HL-60 (cell line): ENCODE measurements at regions not wholly inside any gene's neighbourhood (a gene's known extent, or its start where the extent isn't known, plus 50 kb on each side); places are given as distances from the start of the nearest gene placed in this dataset.
"Not testable (repeated sequence)": the region's sequence is repeated elsewhere in the genome, so short reads cannot be mapped to it uniquely, and the experiment has no call there.

ENCODE experiments used
- DNase-seq, 2 experiments: peaks; one replicate each; pipeline ENCODE4 v3.0.0-alpha.2; 2010 to 2020; ENCODE audit warnings: low read depth in 1 of 2, low spot score in 1 of 2
- H3K27ac ChIP-seq: fragments of 250-450 bp; sonication (Bioruptor Pico); replicated peaks from 2 replicates; pipeline ENCODE4 v1.5.1; 2020; ENCODE audit warnings: mild to moderate bottlenecking, moderate library complexity
- H3K27me3 ChIP-seq: fragments of 250-450 bp; sonication (Bioruptor Pico); 2 replicates; pipeline ENCODE4 v1.5.1; 2021; ENCODE audit warnings: mild to moderate bottlenecking, moderate library complexity; ENCODE audit not compliant: insufficient read depth, poor library complexity, severe bottlenecking
- H3K4me3 ChIP-seq: replicated peaks from 2 replicates; pipeline ENCODE4 v1.5.1; 2011; ENCODE audit warnings: mild to moderate bottlenecking, control low read depth, low read length; ENCODE audit not compliant: insufficient read depth
- CTCF ChIP-seq: IDR thresholded peaks from one replicate; pipeline ENCODE4 v1.5.1; 2011; ENCODE audit warnings: low read length, control low read depth, inconsistent platforms; ENCODE audit not compliant: insufficient read depth
- GABPA ChIP-seq: IDR thresholded peaks from 2 replicates; pipeline ENCODE4 v1.6.1; 2012; ENCODE audit warnings: low read depth
- POLR2AphosphoS5 ChIP-seq: IDR thresholded peaks from 2 replicates; pipeline ENCODE4 v1.6.1; 2012; ENCODE audit warnings: low read depth
- REST ChIP-seq: IDR thresholded peaks from 2 replicates; pipeline ENCODE4 v1.6.1; 2012; ENCODE audit warnings: low read depth; ENCODE audit not compliant: insufficient replicate concordance
- SPI1 ChIP-seq: IDR thresholded peaks from 2 replicates; pipeline ENCODE4 v1.6.1; 2012; ENCODE audit warnings: low read depth, mild to moderate bottlenecking, borderline replicate concordance

- H3K27me3 ChIP-seq = no peaks in the 10 kb centered on the region
- TF ChIP-seq REST (no peak), CTCF (no peak), GABPA (no peak), SPI1 (no peak), POLR2AphosphoS5 (no peak)
- no peak overlapping the region for H3K27ac ChIP-seq
- no peak overlapping the region for H3K4me3 ChIP-seq
- DNase-seq = no peak
Observed at GRCh38 chr4:148903388-148903787, 461.2 kb upstream of the NR3C2 start.

- no peak for TF ChIP-seq REST
- TF ChIP-seq GABPA = no peak
- no peaks in the 10 kb centered on the region for H3K27me3 ChIP-seq
- DNase-seq = no peak
- no peak overlapping the region for H3K27ac ChIP-seq
- H3K4me3 ChIP-seq = no peak overlapping the region
Observed at GRCh38 chr4:148901075-148901705, 459.0 kb upstream of the NR3C2 start.

- not testable (repeated sequence) for DNase-seq
Observed at GRCh38 chr4:148898139-148898538, 455.9 kb upstream of the NR3C2 start.

GRCh38 chr4:148893095-148893494 lies 450.9 kb upstream of the NR3C2 start:
- no peaks in the 10 kb centered on the region for H3K27me3 ChIP-seq
- no peak for TF ChIP-seq GABPA
- TF ChIP-seq SPI1 = no peak
- TF ChIP-seq POLR2AphosphoS5 = no peak
- no peak for TF ChIP-seq CTCF
- no peak for TF ChIP-seq REST
- no peak overlapping the region for H3K27ac ChIP-seq
- no peak for DNase-seq
- no peak overlapping the region for H3K4me3 ChIP-seq

More at GRCh38 chr4:148898139-148898538, 455.9 kb upstream of the NR3C2 start:
- H3K27me3 ChIP-seq, H3K27ac ChIP-seq, H3K4me3 ChIP-seq: not testable (repeated sequence)
